Tibial artery (tissue), 4 donors: ENCODE measurements at regions not wholly inside any gene's neighbourhood (a gene's known extent, or its start where the extent isn't known, plus 50 kb on each side); places are given as distances from the start of the nearest gene placed in this dataset.

Experiments
- DNase-seq, 2 donors: peaks; one replicate each; pipeline ENCODE4 v3.0.0-alpha.2; 2019
- H3K27ac ChIP-seq, 2 donors: fragments of 200-600 bp; sonication (generic) in 1 of 2; 1 replicate in 1 of 2; 2 replicates in 1 of 2; pipeline ENCODE4 v1.5.1; 2018 to 2019; ENCODE audit warnings: mild to moderate bottlenecking in 1 of 2
- H3K27me3 ChIP-seq, 2 donors: fragments of 200-600 bp; sonication (generic) in 1 of 2; one replicate each; pipeline versions ENCODE4 v1.5.1 to v1.6.0; 2016 to 2019
- H3K36me3 ChIP-seq, 3 donors: fragments of 200-600 bp; sonication (generic) in 2 of 3; one replicate each; pipeline ENCODE4 v1.5.1; 2016 to 2019; ENCODE audit warnings: mild to moderate bottlenecking in 2 of 3
- H3K4me1 ChIP-seq, 4 donors: fragments of 200-600 bp; sonication (generic) in 2 of 4; 1 replicate in 3 of 4; 2 replicates in 1 of 4; pipeline ENCODE4 v1.5.1; 2016 to 2019
- H3K4me3 ChIP-seq, 2 donors: fragments of 200-600 bp; sonication (generic) in 1 of 2; 1 replicate in 1 of 2; 2 replicates in 1 of 2; pipeline ENCODE4 v1.5.1; 2018 to 2019; ENCODE audit warnings: mild to moderate bottlenecking in 2 of 2
- H3K9me3 ChIP-seq, 3 donors: fragments of 200-600 bp; sonication (generic) in 1 of 3; one replicate each; pipeline ENCODE4 v1.5.1; 2016 to 2019
- intact Hi-C: fragments of 100-400 bp; cut with DNase I; formaldehyde crosslinking; loops from one replicate; pipeline ENCODE4 v1.15.0; 2023; ENCODE audit warnings: low total_unique reads
- TF ChIP-seq, protein P1 (sequence below), 2 experiments: fragments of 200-600 bp in 1 of 2; fragments of 450-650 bp in 1 of 2; IDR thresholded peaks; one replicate each; pipeline ENCODE4 v1.5.1; 2017 to 2019; ENCODE audit warnings: antibody characterized with exemption in 2 of 2, mild to moderate bottlenecking in 1 of 2, moderate library complexity in 1 of 2

DNA sequence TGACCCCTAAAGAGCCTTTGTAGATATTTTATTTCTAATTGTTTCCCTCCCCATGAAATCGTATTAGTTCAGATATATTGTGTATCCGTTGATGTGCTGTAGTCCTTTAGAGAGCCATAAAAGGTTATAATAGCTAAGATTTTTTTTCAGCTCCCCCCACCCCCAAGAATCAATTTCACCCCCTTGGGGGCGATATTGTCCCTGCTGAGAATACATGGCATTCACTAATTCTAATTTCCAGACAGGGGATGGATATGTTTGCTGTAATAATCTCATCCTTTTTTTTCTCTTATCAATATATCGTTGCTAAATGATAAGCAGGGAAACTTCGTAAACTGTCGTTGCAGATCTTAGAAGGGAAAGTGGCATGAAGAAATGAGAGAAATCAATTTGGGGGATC lies 530.7 kb downstream of the TMEM182 start:
- no peak for DNase-seq

DNA sequence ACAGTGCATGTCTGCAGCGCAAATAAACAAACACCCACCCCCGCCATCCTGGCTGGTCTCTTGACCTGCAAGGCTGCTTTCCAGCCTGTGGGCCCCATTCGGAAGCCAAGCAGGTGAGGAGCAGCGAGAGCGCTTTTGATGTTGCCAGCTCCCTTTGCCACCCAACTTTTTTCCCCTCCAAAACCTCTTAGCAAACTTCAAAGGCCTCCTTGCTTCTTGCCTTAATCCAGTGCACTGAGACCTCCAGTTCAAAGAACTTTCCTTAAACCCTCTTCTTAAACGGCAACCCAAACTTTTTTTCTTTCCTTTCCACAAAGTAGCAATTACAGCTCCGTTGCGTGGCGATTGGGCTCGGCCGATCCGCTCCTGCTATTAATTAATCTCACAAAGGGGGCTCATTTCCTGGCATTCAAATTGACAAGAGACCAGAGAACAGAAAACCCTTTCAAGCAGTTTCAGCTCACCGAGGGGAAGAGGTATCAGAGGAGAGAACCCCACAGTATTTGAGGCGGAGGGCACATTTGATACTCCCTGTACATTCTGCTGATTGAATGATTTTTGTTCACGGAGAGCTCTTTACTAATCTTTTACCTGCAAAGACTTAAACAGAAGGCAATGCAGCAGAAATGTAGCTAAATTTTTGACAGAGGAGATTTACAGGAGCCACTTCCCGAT lies 531.4 kb downstream of the TMEM182 start:
- TF ChIP-seq, protein P1, sequence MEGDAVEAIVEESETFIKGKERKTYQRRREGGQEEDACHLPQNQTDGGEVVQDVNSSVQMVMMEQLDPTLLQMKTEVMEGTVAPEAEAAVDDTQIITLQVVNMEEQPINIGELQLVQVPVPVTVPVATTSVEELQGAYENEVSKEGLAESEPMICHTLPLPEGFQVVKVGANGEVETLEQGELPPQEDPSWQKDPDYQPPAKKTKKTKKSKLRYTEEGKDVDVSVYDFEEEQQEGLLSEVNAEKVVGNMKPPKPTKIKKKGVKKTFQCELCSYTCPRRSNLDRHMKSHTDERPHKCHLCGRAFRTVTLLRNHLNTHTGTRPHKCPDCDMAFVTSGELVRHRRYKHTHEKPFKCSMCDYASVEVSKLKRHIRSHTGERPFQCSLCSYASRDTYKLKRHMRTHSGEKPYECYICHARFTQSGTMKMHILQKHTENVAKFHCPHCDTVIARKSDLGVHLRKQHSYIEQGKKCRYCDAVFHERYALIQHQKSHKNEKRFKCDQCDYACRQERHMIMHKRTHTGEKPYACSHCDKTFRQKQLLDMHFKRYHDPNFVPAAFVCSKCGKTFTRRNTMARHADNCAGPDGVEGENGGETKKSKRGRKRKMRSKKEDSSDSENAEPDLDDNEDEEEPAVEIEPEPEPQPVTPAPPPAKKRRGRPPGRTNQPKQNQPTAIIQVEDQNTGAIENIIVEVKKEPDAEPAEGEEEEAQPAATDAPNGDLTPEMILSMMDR (IDR thresholded peaks at IDR 0.05), result no peak
- H3K27ac ChIP-seq, result no peak overlapping the region
- DNase-seq, result no peak
- peaks cover 0 to 2% of the 10 kb centered on the region in 2 donors for H3K27me3 ChIP-seq
- intact Hi-C loops, result no loop called here
- no peak overlapping the region for H3K4me3 ChIP-seq
- no peaks in the 10 kb centered on the region for H3K9me3 ChIP-seq
- no peaks in the 10 kb centered on the region for H3K36me3 ChIP-seq
- no peaks in the 10 kb centered on the region for H3K4me1 ChIP-seq

More for the DNA sequence above, 530.7 kb downstream of the TMEM182 start:
- H3K9me3 ChIP-seq, result no peaks in the 10 kb centered on the region
- no peaks in the 10 kb centered on the region for H3K4me1 ChIP-seq
- no peak overlapping the region for H3K27ac ChIP-seq
- no peaks in the 10 kb centered on the region for H3K36me3 ChIP-seq
- intact Hi-C loops, result no loop called here
- peaks cover 0 to 2% of the 10 kb centered on the region in 2 donors for H3K27me3 ChIP-seq
- TF ChIP-seq, protein P1 (IDR thresholded peaks at IDR 0.05), result no peak
- H3K4me3 ChIP-seq, result no peak overlapping the region

DNA sequence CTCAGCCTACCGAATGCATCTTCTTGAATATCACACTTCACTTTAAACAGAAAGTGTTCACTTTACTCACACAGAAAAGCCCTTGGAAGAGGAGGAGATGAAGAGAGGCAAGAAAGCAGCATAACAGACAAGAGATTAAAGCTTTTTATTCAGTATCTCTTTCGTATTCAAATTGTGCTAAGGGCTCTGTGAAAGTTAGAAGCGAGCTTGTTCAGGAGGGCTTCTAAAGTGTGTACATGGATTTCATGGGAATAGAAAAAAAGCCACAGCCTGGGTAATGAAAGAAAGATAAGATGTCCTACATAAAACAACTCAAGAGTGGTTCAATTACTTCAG lies 531.9 kb downstream of the TMEM182 start:
- no peak for DNase-seq
- H3K27me3 ChIP-seq, result peaks cover 0 to under 1% of the 10 kb centered on the region in 2 donors
- TF ChIP-seq, protein P1 (IDR thresholded peaks at IDR 0.05), result no peak

DNA sequence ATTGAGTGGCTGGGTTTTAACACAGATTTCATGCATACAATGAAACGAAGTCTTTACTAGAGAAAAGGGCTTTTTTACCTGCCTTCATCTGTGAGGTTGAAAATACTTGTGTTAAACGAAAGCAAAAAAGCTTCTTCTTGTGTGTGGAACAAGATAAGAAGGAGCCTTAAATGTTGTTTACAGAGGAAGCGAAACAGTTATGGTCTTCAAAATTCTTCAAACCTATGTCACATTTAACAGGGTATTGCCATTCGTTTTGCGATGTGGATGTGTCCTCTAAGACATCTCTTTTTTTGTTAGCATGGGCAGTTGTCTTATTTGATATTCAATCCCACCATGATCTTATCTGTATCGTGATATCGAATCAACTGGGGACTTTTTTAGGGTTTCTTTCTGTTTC lies 532.6 kb downstream of the TMEM182 start:
- DNase-seq, result no peak
- Histone ChIP-seq H3K27me3 (no peaks in the 10 kb centered on the region), H3K27ac (no peak overlapping the region), H3K4me1 (no peaks in the 10 kb centered on the region), H3K4me3 (no peak overlapping the region), H3K9me3 (no peaks in the 10 kb centered on the region), H3K36me3 (no peaks in the 10 kb centered on the region)
- TF ChIP-seq, protein P1 (IDR thresholded peaks at IDR 0.05), result no peak
- intact Hi-C loops, result no loop called here

More for the DNA sequence above, 531.9 kb downstream of the TMEM182 start:
- H3K27ac ChIP-seq, result no peak overlapping the region
- intact Hi-C loops, result no loop called here
- no peaks in the 10 kb centered on the region for H3K4me1 ChIP-seq
- H3K9me3 ChIP-seq, result no peaks in the 10 kb centered on the region
- H3K4me3 ChIP-seq, result no peak overlapping the region
- H3K36me3 ChIP-seq, result no peaks in the 10 kb centered on the region

DNA sequence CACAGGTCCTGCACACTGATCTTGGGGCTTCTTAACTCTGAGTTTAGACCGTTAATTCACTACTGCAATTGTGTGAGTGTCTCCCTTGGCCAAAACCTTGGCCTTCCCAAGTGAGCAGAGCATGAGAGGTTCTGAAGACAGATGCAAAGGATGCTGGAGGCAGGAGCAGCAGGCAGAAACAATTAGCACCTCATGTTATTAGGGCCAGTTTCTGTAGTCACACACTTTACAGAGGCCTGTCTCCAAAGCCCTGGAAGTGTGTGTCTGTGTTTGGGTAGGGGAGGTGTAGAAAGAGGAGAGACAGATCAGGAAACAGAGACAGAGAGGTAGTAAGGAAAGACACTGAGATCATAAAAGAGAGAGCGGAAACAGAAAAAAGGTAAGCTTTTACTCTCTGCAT lies 533.8 kb downstream of the TMEM182 start:
- Histone ChIP-seq H3K27me3 (no peaks in the 10 kb centered on the region), H3K4me3 (no peak overlapping the region), H3K9me3 (no peaks in the 10 kb centered on the region), H3K4me1 (no peaks in the 10 kb centered on the region), H3K36me3 (no peaks in the 10 kb centered on the region), H3K27ac (no peak overlapping the region)
- TF ChIP-seq, protein P1 (IDR thresholded peaks at IDR 0.05), result no peak
- DNase-seq, result no peak
- intact Hi-C loops, result no loop called here

DNA sequence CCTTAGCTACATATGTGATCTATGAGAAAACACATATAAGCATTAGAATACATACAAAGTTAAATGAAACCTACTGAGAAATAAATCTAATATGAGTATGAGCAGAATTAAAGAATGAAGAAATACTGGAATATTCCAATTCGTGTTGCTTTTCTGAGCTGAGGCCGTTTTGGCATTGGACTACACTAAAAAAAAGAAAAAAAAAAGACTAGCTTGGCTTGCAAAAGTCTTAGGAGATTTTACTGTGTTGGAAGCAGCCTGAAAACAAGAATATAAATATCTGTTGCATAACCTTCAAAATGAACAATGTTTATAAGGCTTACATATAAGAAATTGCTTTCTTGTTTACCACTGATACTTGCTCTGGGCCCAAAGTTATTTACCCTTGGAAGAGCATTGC lies 562.8 kb downstream of the TMEM182 start:
- no peaks in the 10 kb centered on the region for H3K36me3 ChIP-seq

More for the DNA sequence above, 562.8 kb downstream of the TMEM182 start:
- no peaks in the 10 kb centered on the region for H3K27me3 ChIP-seq
- no peaks in the 10 kb centered on the region for H3K9me3 ChIP-seq
- intact Hi-C loops, result no loop called here
- H3K4me3 ChIP-seq, result no peak overlapping the region
- no peaks in the 10 kb centered on the region for H3K4me1 ChIP-seq
- TF ChIP-seq, protein P1 (IDR thresholded peaks at IDR 0.05), result no peak
- H3K27ac ChIP-seq, result no peak overlapping the region
- no peak for DNase-seq
